Gastroesophageal sphincter (tissue), 4 donors: ENCODE measurements at regions not wholly inside any gene's neighbourhood (a gene's known extent, or its start where the extent isn't known, plus 50 kb on each side); places are given as distances from the start of the nearest gene placed in this dataset.
A peak's percentile ranks its signal among the peaks of the same experiment; 100 is the strongest.

Experiments
- ATAC-seq: fragments of 150-250 bp; one replicate; pipeline ENCODE4 v1.9.1; 2016; ENCODE audit warnings: mild to moderate bottlenecking, moderate library complexity
- H3K27ac ChIP-seq, 4 donors: fragments of 200-600 bp; sonication (generic) in 3 of 4; 1 replicate in 3 of 4; 2 replicates in 1 of 4; pipeline ENCODE4 v1.5.1; 2016 to 2019
- H3K27me3 ChIP-seq: fragments of 200-600 bp; sonication (generic); one replicate; pipeline ENCODE4 v1.5.1; 2019
- H3K36me3 ChIP-seq, 2 donors: fragments of 200-600 bp; sonication (generic); one replicate each; pipeline ENCODE4 v1.5.1; 2019; ENCODE audit warnings: control low read depth in 1 of 2
- H3K4me1 ChIP-seq, 3 donors: fragments of 200-600 bp; sonication (generic); 1 replicate in 2 of 3; 2 replicates in 1 of 3; pipeline ENCODE4 v1.5.1; 2016 to 2019; ENCODE audit warnings: control low read depth in 2 of 3
- H3K4me3 ChIP-seq, 2 donors: fragments of 200-600 bp; sonication (generic); one replicate each; pipeline ENCODE4 v1.5.1; 2019; ENCODE audit warnings: mild to moderate bottlenecking in 1 of 2, moderate library complexity in 1 of 2
- H3K9me3 ChIP-seq, 3 donors: fragments of 200-600 bp; sonication (generic); one replicate each; pipeline ENCODE4 v1.5.1; 2017 to 2019; ENCODE audit warnings: control low read depth in 2 of 3
- CTCF ChIP-seq, 4 experiments: fragments of 200-600 bp in 2 of 4; fragments of 450-650 bp in 2 of 4; sonication (generic) in 1 of 4; IDR thresholded peaks; one replicate each; pipeline ENCODE4 v1.5.1; 2017 to 2019; ENCODE audit warnings: antibody characterized with exemption in 4 of 4, mild to moderate bottlenecking in 2 of 4, moderate library complexity in 2 of 4
- EP300 ChIP-seq: sonication (generic); formaldehyde crosslinking; IDR thresholded peaks from one replicate; pipeline ENCODE4 v1.6.1; 2017; ENCODE audit warnings: antibody characterized with exemption, mild to moderate bottlenecking
- POLR2A ChIP-seq, 2 donors: fragments of 450-650 bp; IDR thresholded peaks; one replicate each; pipeline ENCODE4 v1.6.1; 2017; ENCODE audit warnings: antibody characterized with exemption in 2 of 2, mild to moderate bottlenecking in 2 of 2, moderate library complexity in 1 of 2
- POLR2AphosphoS5 ChIP-seq: sonication (generic); formaldehyde crosslinking; IDR thresholded peaks from one replicate; pipeline ENCODE4 v1.6.1; 2017; ENCODE audit warnings: antibody characterized with exemption
- WGBS, 2 donors: methylation state at CpG; one replicate each; pipeline ENCODE4 v1.1.5; 2018; ENCODE audit warnings: low coverage in 1 of 2; 5-methylcytosine and 5-hydroxymethylcytosine counted together

- ATAC-seq: no peak
- WGBS, 2 donors: 77 to 88% methylated on average over 2 of the region's 2 CpGs
- H3K27ac ChIP-seq: no peak overlapping the region
- H3K9me3 ChIP-seq: no peaks in the 10 kb centered on the region
- no peaks in the 10 kb centered on the region for H3K36me3 ChIP-seq
- no peaks in the 10 kb centered on the region for H3K4me1 ChIP-seq
- no peak for TF ChIP-seq POLR2AphosphoS5
- TF ChIP-seq EP300: no peak
- no peak for TF ChIP-seq POLR2A (IDR thresholded peaks at IDR 0.05)
- no peak for TF ChIP-seq CTCF (IDR thresholded peaks at IDR 0.05)
- H3K27me3 ChIP-seq: no peaks in the 10 kb centered on the region
- H3K4me3 ChIP-seq: no peak overlapping the region
These were observed 207.7 kb upstream of the FANCL start for GRCh38 chr2:58448845-58449244.

DNA sequence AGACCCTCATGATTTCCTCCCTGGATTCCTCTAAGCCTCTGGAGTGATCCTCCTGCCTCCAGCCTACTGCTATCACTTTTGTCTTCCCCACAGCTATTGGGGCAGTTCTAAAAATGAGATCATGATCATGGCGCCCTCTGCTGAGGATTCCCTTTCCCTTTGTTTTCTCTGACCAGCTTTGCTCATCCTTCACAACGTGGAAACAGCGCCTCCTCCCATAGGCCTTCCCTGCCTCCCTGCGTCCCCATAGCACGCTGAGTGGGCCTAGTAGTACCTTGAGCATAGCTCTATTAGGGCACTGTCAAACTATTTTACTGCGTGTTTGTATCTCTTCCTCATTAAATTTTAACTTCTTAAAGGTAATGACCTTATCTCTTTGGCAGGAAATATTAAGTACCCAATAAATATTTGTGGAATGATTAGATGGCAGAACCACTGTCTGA, 207.0 kb upstream of the FANCL start:
- ATAC-seq: no peak
- H3K27me3 ChIP-seq: peaks cover 4% of the 10 kb centered on the region
- TF ChIP-seq POLR2AphosphoS5: no peak
- TF ChIP-seq EP300: no peak
- peak in 1 of 4 experiments; percentile 48 for TF ChIP-seq CTCF (IDR thresholded peaks at IDR 0.05)
- H3K9me3 ChIP-seq: no peaks in the 10 kb centered on the region
- no peaks in the 10 kb centered on the region for H3K4me1 ChIP-seq
- H3K36me3 ChIP-seq: no peaks in the 10 kb centered on the region
- 26 to 46% methylated on average over 6 of the region's 6 CpGs for WGBS, 2 donors
- no peak overlapping the region for H3K4me3 ChIP-seq
- H3K27ac ChIP-seq: no peak overlapping the region

GRCh38 chr2:58447586-58447985, 206.5 kb upstream of the FANCL start:
- 81 to 98% methylated on average over 2 of the region's 2 CpGs for WGBS, 2 donors
- H3K36me3 ChIP-seq: no peaks in the 10 kb centered on the region
- H3K9me3 ChIP-seq: no peaks in the 10 kb centered on the region
- no peak for ATAC-seq
- H3K27me3 ChIP-seq: peaks cover 4% of the 10 kb centered on the region
- TF ChIP-seq POLR2A (IDR thresholded peaks at IDR 0.05) (no peak), POLR2AphosphoS5 (no peak), CTCF (IDR thresholded peaks at IDR 0.05) (no peak)
- no peaks in the 10 kb centered on the region for H3K4me1 ChIP-seq
- H3K4me3 ChIP-seq: no peak overlapping the region
- H3K27ac ChIP-seq: no peak overlapping the region

DNA sequence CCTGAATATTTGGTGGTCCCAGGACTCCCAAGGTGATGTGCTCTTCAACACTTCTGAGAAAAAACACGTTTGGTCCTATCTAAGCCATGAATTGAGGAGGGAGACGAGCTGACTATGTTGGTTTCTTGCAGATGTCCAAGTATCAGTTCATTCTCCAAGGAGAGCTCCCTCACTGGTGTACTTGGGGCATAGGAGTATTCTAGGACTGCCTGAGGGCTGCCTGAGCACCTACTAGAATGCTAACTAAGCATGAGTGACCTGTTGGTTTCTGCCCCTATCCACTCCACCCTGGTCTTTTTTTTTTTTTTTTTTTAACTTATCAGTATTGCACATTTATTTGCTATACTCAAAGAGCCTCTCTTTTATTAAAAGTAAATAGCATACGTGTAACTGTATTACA, 200.5 kb upstream of the FANCL start:
- Histone ChIP-seq H3K27ac (no peak overlapping the region), H3K27me3 (peaks cover 4% of the 10 kb centered on the region), H3K36me3 (no peaks in the 10 kb centered on the region), H3K4me3 (no peak overlapping the region), H3K9me3 (no peaks in the 10 kb centered on the region), H3K4me1 (no peaks in the 10 kb centered on the region)
- TF ChIP-seq POLR2A (IDR thresholded peaks at IDR 0.05): no peak
- TF ChIP-seq POLR2AphosphoS5: no peak
- no peak for TF ChIP-seq CTCF (IDR thresholded peaks at IDR 0.05)
- TF ChIP-seq EP300: no peak
- 69 to 100% methylated on average over 1 to 3 of the region's 3 CpGs for WGBS, 2 donors
- no peak for ATAC-seq

GRCh38 chr2:58436872-58437271, 195.7 kb upstream of the FANCL start:
- Histone ChIP-seq H3K27ac (no peak overlapping the region), H3K4me3 (no peak overlapping the region), H3K9me3 (no peaks in the 10 kb centered on the region), H3K4me1 (no peaks in the 10 kb centered on the region), H3K27me3 (no peaks in the 10 kb centered on the region), H3K36me3 (no peaks in the 10 kb centered on the region)
- TF ChIP-seq POLR2A (IDR thresholded peaks at IDR 0.05): no peak
- no peak for TF ChIP-seq POLR2AphosphoS5
- ATAC-seq: no peak
- WGBS, 2 donors: 73 to 85% methylated on average over 4 to 5 of the region's 5 CpGs

DNA sequence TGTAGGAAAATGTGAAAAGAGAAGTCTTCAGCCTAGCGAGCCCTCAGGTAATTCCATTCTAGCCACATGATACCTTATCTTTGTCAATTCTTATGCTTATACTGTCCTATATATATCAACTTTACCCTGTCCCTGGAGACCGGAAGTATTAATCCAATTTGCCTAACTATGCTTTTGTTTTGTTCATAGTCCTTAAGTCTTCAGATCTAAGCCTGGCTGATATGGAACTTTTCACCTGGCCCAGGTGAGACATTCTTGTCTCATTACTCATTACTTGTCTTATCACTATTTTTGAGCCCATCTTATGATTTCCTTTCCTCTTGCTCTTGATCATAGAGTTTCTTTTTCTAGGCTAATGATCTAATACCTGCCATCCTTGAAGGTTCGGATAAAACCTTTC, 194.1 kb upstream of the FANCL start:
- TF ChIP-seq POLR2A (IDR thresholded peaks at IDR 0.05) (no peak), POLR2AphosphoS5 (no peak), EP300 (no peak), CTCF (IDR thresholded peaks at IDR 0.05) (no peak)
- 83 to 86% methylated on average over 3 of the region's 3 CpGs for WGBS, 2 donors
- no peak for ATAC-seq

More for the DNA sequence above, 194.1 kb upstream of the FANCL start:
- Histone ChIP-seq H3K27ac (no peak overlapping the region), H3K36me3 (no peaks in the 10 kb centered on the region), H3K4me1 (no peaks in the 10 kb centered on the region), H3K9me3 (no peaks in the 10 kb centered on the region), H3K27me3 (no peaks in the 10 kb centered on the region), H3K4me3 (no peak overlapping the region)
